DOHH2 (cell line): ENCODE measurements at regions not wholly inside any gene's neighbourhood (a gene's known extent, or its start where the extent isn't known, plus 50 kb on each side); places are given as distances from the start of the nearest gene placed in this dataset.

Source experiments
- CTCF ChIP-seq: fragments of 200-600 bp; sonication (generic); IDR thresholded peaks from one replicate; pipeline ENCODE4 v1.5.1; 2014; ENCODE audit warnings: antibody characterized with exemption, mild to moderate bottlenecking, low read depth, low read length; ENCODE audit not compliant: poor library complexity, severe bottlenecking
- EZH2phosphoT487 ChIP-seq: fragments of 200-600 bp; sonication (generic); IDR thresholded peaks from 2 replicates; pipeline ENCODE4 v1.6.1; 2017; ENCODE audit warnings: borderline replicate concordance, mild to moderate bottlenecking, antibody characterized with exemption, low read length, moderate library complexity, mixed read lengths

GRCh38 chrX:128250621-128251020 is 198.4 kb upstream of the ACTRT1 start:
- TF ChIP-seq CTCF (no peak), EZH2phosphoT487 (no peak)
